HG02870 (cell line): ENCODE measurements at regions not wholly inside any gene's neighbourhood (a gene's known extent, or its start where the extent isn't known, plus 50 kb on each side); places are given as distances from the start of the nearest gene placed in this dataset.

ENCODE experiments used
- ATAC-seq: cut with Tn5 transposase; IDR thresholded peaks from one replicate; pipeline ENCODE4 v1.9.1; 2021; ENCODE audit warnings: mild to moderate bottlenecking, moderate library complexity; ENCODE audit not compliant: unreplicated experiment

- ATAC-seq: no peak
Measured at GRCh38 chr12:22982635-22983034, 357.7 kb downstream of the ETNK1 start.

- ATAC-seq: no peak
Measured at GRCh38 chr12:22986997-22987396, 362.0 kb downstream of the ETNK1 start.

- no peak for ATAC-seq
Measured at GRCh38 chr12:22990501-22990900, 365.5 kb downstream of the ETNK1 start.

DNA sequence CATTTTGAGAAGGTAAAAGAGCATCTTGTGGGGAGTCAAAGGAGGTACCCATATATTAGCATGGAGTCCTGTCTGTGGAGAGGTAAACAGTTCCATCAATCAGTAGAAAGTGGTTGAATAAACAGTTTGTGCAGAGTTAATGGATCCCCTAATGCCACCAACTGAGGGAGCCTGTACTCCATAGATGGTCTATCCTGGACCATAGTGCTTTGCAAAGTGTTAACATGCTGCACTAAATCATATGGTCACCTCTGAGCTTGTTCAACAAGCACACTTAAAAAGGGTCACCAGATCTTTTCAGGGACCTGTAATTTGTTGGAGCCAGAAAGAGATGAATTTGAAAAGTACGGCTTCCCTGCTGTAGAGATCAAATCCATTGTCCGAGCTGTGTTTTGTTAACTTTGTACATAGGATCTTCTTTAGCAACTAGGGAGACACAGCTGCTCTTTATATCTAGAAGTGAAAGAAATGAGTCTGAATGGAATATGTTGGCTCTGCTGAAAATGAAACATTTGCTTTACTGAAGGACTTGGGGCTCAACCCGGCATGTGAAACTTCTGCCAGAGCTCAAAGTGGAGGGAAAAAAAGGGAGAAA is 366.4 kb downstream of the ETNK1 start:
- ATAC-seq: no peak

DNA sequence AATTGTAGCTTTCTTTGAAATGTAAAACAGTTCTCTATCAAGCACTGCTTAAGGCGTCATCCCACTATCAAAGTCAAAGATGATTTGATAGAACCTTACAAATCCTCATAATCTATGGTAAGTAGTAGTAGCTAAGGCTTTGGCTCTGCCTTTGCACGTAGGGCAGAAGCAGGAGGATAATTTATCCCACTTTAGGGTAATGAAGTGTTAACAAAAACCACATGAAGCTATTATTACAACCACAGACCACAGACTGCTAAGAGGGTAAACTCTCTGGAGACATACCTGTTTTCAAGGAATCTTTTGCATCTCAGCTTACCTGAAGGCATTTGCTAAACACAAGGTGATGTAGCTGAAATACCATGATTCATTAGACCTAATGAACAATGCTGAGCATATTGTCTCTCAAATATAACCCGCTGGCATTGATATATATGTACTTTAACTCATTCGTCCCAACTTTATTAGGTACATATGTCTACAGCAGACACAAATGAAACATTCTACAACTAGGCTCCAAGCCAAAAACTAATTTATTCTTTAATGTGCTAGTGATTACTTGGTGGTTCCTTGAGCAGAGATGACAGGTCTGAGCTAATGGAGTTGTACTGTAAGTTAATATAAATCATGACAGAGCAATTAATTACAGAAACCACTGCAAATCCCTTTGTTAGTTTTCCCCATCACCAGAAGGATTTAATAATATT is 368.8 kb downstream of the ETNK1 start:
- no peak for ATAC-seq

DNA sequence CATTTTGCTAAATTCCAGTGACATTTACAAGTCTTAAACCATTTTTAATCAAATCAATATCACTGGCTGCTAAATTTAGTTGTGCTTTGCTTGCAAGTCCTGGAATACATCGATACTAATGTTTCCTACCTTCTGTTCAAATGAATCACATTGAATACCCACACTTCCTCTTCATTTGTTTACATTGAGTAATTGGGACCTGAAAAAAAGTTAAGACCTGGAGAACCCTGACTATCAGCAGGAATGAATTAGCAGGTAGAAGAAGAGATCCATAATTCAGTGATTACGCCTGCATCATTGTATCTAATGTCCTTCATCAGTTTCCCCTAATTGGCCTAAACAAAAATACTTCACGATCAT is 369.3 kb downstream of the ETNK1 start:
- no peak for ATAC-seq

GRCh38 chr12:23001487-23001886 is 376.5 kb downstream of the ETNK1 start:
- ATAC-seq: no peak

- ATAC-seq: no peak
Measured at GRCh38 chr12:23002381-23002780, 377.4 kb downstream of the ETNK1 start.

- ATAC-seq: no peak
Measured at GRCh38 chr12:23004473-23005020, 379.6 kb downstream of the ETNK1 start.

- no peak for ATAC-seq
Measured at GRCh38 chr12:23005387-23005786, 380.4 kb downstream of the ETNK1 start.

DNA sequence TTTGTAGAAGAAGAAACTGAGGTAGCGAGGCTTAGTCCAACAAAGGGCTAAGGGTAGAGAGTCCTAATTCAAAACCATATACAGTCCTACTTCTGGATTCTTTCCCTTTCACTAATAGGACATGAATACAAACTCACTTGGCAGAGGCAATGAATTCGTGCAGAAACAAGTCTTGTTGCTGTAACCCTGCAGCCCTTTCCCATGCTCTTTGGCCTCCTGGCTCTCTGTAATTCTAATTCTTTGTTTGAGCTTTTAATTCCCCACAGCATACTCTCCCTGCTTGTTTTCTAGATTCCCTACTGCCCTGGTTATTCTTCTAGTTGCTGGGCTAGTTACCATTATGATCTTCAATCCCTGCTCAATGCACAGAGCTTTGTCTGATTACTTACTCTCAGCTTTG is 381.4 kb downstream of the ETNK1 start:
- ATAC-seq: no peak

DNA sequence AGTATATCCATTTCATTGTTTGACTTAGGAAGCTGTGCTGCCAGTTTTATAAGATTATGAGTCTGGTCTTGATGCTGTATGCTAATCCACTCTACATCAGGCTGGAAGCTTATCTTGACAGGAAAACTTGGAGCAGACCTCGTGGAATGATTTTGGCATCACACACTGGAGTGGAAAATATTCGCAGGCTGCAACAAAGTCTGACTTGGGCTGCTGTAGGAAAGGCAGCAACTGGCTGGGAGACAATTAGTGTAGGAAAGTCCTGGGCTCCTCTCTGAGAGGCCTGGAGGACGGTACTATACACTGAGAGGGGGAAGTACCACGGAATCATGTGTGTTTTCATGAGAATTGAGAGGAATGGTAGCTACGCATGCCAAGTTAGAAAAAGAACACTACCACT is 383.7 kb downstream of the ETNK1 start:
- no peak for ATAC-seq

GRCh38 chr12:23014749-23015148 is 389.8 kb downstream of the ETNK1 start:
- ATAC-seq: no peak

DNA sequence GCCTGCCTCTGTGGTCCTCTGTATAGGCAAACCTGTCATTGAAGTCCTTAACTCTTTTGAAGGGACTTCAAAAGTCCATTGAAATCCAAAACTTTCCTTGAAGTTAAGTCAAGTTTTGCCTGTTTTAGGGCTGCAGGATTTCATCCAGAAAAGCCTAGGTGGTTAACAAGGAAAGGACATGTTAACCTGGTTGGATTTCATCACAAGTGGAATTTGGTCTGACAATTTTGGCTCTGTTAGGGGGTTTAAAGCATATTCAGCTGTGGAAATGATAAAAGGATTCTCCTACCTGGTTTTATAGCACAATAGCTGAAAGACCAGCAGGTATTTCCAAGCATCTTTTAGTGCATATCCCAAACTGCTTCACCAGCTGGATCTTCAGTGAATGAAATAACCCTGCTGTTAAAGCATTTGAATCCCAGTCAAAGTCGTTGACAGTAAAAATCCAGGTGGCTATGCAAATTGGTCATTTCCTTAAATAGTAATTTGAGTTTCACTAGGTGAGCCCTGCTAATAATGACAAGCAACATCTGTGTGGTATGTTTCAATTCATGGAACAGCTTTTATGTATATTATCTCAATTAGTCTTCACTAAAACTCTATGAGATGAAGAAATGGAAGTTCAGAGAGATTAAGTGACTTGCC is 400.5 kb downstream of the ETNK1 start:
- no peak for ATAC-seq

GRCh38 chr12:23028158-23028802 is 403.3 kb downstream of the ETNK1 start:
- no peak for ATAC-seq

DNA sequence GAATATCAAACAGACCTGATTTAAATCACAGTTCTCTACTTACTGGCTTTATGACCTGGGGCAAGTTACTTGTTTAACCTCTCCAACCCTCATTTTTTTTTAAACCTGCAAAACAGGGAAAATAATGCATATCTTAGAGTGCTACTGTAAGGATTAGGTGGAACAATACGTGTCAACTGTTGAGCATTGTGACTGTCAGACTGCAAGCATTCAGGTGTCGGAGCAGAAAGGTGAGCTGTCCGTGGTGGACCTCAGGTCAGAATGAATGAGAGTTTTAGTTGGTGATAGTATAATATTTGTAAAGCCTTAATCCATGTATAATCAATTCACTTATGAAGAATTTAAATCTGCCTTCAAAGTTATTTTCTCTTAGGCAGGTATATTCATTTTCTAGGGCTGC is 404.2 kb downstream of the ETNK1 start:
- ATAC-seq: no peak

DNA sequence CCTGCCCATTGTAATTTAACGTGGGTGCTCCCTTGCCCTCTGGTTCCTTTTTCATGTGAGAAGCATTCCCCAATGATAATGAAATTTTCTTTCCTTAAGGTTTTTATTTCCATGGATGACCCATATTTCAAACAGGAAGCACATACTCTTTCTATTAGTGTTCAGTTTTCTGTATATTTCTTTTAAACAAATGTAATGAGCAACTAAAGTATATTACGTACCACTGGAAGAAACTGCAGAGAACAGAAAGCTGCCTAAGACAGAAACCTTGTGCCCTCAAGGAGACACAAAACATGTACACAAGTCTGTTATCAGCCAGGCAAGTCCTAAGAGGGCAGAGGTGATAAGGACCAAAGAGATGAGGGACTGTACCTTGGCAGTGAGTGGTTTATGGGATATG is 414.9 kb downstream of the ETNK1 start:
- no peak for ATAC-seq

DNA sequence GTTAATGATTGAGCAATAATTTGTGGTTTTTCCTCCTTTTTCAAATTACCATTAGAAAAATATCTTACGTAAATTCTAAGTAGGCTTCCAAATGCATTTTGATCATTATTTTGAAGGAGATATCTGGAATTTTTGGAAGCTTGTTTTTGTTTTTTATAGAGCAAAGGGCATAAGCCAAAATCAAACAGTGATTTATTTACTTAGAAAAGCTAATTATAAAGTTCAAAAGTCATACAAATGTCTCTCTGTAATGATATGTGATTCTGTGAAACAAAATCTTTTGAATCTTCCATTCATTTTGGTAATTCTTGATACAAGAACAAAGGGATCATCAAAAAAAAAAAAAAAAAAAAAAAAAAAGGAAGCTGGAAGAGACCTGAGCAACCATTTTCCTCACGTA is 416.8 kb downstream of the ETNK1 start:
- no peak for ATAC-seq

- no peak for ATAC-seq
Measured at GRCh38 chr12:23043646-23044045, 418.7 kb downstream of the ETNK1 start.

DNA sequence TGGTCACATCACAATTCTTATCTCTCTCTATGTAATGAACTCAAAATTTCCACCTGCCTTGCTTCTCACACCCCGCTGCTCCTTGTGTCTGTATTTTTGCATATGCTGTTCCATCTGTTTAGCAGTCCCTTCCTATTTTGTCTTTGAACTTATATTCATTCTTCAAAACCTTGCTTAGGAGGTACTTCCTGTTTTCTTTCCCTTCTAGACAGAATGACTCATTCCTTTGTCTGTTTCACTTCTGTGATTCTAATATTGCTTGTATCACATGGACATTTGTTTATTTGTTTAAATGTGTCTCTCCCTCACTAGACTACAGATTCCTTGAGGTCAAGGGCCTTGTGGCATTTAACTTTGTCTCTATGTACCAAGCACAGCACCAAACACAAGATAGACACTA is 424.2 kb downstream of the ETNK1 start:
- ATAC-seq: peak; percentile 77

DNA sequence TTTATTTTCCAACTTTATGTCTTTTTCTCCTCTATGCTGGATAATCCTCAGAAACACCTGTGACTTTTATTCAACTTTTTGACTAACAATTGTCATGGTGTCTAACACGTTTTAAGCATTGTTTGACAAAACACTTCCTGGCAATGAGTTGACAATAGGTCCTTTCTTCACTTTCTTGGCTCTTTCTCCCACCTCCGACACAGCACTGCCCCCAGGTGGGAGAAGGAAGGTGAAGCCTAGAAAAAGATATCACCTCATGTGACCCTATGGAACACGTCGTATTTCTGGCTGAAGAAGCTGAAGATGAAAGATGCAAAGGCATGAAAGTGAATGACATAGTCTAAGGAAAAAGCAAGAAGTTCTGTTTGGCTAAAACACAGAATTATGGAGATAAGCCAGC is 430.0 kb downstream of the ETNK1 start:
- no peak for ATAC-seq

GRCh38 chr12:23057571-23057970 is 432.6 kb downstream of the ETNK1 start:
- no peak for ATAC-seq
